ENCODE measurements at regions not wholly inside any gene's neighbourhood (a gene's known extent, or its start where the extent isn't known, plus 50 kb on each side); places are given as distances from the start of the nearest gene placed in this dataset.

- intact Hi-C loops (cut with DNase I; ENCODE audit: low total_unique reads): no loop called here
- Histone ChIP-seq H3K27ac (no peak overlapping the region), H3K36me3 (no peaks in the 10 kb centered on the region), H3K9me3 (no peaks in the 10 kb centered on the region), H3K27me3 (no peaks in the 10 kb centered on the region), H3K4me3 (no peak overlapping the region), H3K4me1 (no peaks in the 10 kb centered on the region)
- TF ChIP-seq POLR2A (IDR thresholded peaks at IDR 0.05) (no peak), CTCF (IDR thresholded peaks at IDR 0.05) (no peak)
- DNase-seq: no peak
Observed at GRCh38 chr3:184474897-184475296, 86.7 kb upstream of the EPHB3 start.

- DNase-seq: no peak
- Histone ChIP-seq H3K27me3 (no peaks in the 10 kb centered on the region), H3K36me3 (no peaks in the 10 kb centered on the region), H3K4me3 (no peak overlapping the region), H3K9me3 (no peaks in the 10 kb centered on the region), H3K4me1 (no peaks in the 10 kb centered on the region), H3K27ac (no peak overlapping the region)
- TF ChIP-seq CTCF (IDR thresholded peaks at IDR 0.05): no peak
- TF ChIP-seq POLR2A (IDR thresholded peaks at IDR 0.05): no peak
- intact Hi-C loops (cut with DNase I; ENCODE audit: low total_unique reads): no loop called here
Observed at GRCh38 chr3:184477940-184478339, 83.6 kb upstream of the EPHB3 start.

- TF ChIP-seq POLR2A (IDR thresholded peaks at IDR 0.05) (no peak), CTCF (IDR thresholded peaks at IDR 0.05) (no peak)
- intact Hi-C loops (cut with DNase I; ENCODE audit: low total_unique reads): no loop called here
- H3K27ac ChIP-seq: no peak overlapping the region
- no peaks in the 10 kb centered on the region for H3K9me3 ChIP-seq
- H3K4me1 ChIP-seq: no peaks in the 10 kb centered on the region
- no peak overlapping the region for H3K4me3 ChIP-seq
- no peak for DNase-seq
- no peaks in the 10 kb centered on the region for H3K27me3 ChIP-seq
- no peaks in the 10 kb centered on the region for H3K36me3 ChIP-seq
Observed at GRCh38 chr3:184479426-184480126, 82.0 kb upstream of the EPHB3 start.

GRCh38 chr3:184480831-184481230 is 80.8 kb upstream of the EPHB3 start:
- H3K27ac ChIP-seq: no peak overlapping the region
- H3K4me1 ChIP-seq: no peaks in the 10 kb centered on the region
- H3K36me3 ChIP-seq: no peaks in the 10 kb centered on the region
- H3K4me3 ChIP-seq: no peak overlapping the region
- no peak for DNase-seq
- no peak for TF ChIP-seq CTCF (IDR thresholded peaks at IDR 0.05)
- TF ChIP-seq POLR2A (IDR thresholded peaks at IDR 0.05): no peak
- intact Hi-C loops (cut with DNase I; ENCODE audit: low total_unique reads): no loop called here
- no peaks in the 10 kb centered on the region for H3K9me3 ChIP-seq
- H3K27me3 ChIP-seq: no peaks in the 10 kb centered on the region

- no peak overlapping the region for H3K4me3 ChIP-seq
- intact Hi-C loops (cut with DNase I; ENCODE audit: low total_unique reads): no loop called here
- H3K27ac ChIP-seq: no peak overlapping the region
- no peak for DNase-seq
- no peaks in the 10 kb centered on the region for H3K27me3 ChIP-seq
- TF ChIP-seq CTCF (IDR thresholded peaks at IDR 0.05) (no peak), POLR2A (IDR thresholded peaks at IDR 0.05) (no peak)
- H3K36me3 ChIP-seq: no peaks in the 10 kb centered on the region
- no peaks in the 10 kb centered on the region for H3K9me3 ChIP-seq
- no peaks in the 10 kb centered on the region for H3K4me1 ChIP-seq
Observed at GRCh38 chr3:184481984-184482671, 79.5 kb upstream of the EPHB3 start.
